GM12878 (cell line): ENCODE measurements at regions not wholly inside any gene's neighbourhood (a gene's known extent, or its start where the extent isn't known, plus 50 kb on each side); places are given as distances from the start of the nearest gene placed in this dataset.

Source experiments
- ATAC-seq: fragments of 200-7000 bp; cut with Tn5 transposase; 3 replicates; pipeline ENCODE4 v1.9.1; 2020; ENCODE audit warnings: mild to moderate bottlenecking, moderate library complexity
- BruUV-seq: library from RNA; stranded (reverse); fragments of 400-500 nt; replicated peaks from 2 replicates; lab custom pipeline; 2021; lab: Mats Ljungman, UMichigan
- CTCF ChIA-PET: fragments of 300-600 bp; sonication (Branson Sonifier 250); formaldehyde crosslinking; extraction: SDS; loops from one replicate; lab custom pipeline; 2021; ENCODE audit warnings: inconsistent platforms; lab: Yijun Ruan, JAX
- POLR2A ChIA-PET: fragments of 350-600 bp; formaldehyde crosslinking; extraction: SDS; loops from one replicate; lab custom pipeline; 2021; ENCODE audit warnings: inconsistent platforms; lab: Charles Lee
- RAD21 ChIA-PET: fragments of 300-600 bp; sonication (Branson Sonifier 250); formaldehyde crosslinking; loops from one replicate; lab custom pipeline; 2023; ENCODE audit warnings: antibody characterized with exemption; ENCODE audit not compliant: unreplicated experiment; lab: Charles Lee
- SMC1A ChIA-PET: fragments of 300-600 bp; sonication (Branson Sonifier 250); formaldehyde crosslinking; loops from one replicate; lab custom pipeline; 2023; ENCODE audit not compliant: unreplicated experiment, uncharacterized antibody; lab: Charles Lee
- DNase-seq: peaks from one replicate; pipeline ENCODE4 v3.0.0-alpha.2; 2011; ENCODE audit warnings: low read depth, low spot score
- FAIRE-seq: peaks from 3 replicates; lab custom pipeline; 2011; peaks lifted over from hg19 to GRCh38; lab: Jason Lieb, UNC
- H2AFZ ChIP-seq: 2 replicates; pipeline ENCODE4 v1.6.0; 2011; ENCODE audit warnings: low read depth, low read length, control low read depth; ENCODE audit not compliant: control insufficient read depth
- H3K27ac ChIP-seq: 2 replicates; pipeline ENCODE4 v1.5.1; 2011; ENCODE audit warnings: control low read depth; ENCODE audit not compliant: control insufficient read depth, insufficient read depth
- H3K27me3 ChIP-seq, 2 experiments: replicated peaks in 1 of 2; 2 replicates each; pipeline versions ENCODE4 v1.6.0 to v1.6.1; 2011; ENCODE audit warnings: low read length in 1 of 2; ENCODE audit not compliant: control insufficient read depth in 2 of 2, insufficient read depth in 2 of 2
- H3K36me3 ChIP-seq, 2 experiments: 2 replicates each; pipeline ENCODE4 v1.5.1; 2011; ENCODE audit warnings: low read length in 1 of 2; ENCODE audit not compliant: control insufficient read depth in 2 of 2, insufficient read depth in 2 of 2
- H3K4me1 ChIP-seq: 2 replicates; pipeline ENCODE4 v1.6.1; 2011; ENCODE audit warnings: mild to moderate bottlenecking, low read length, moderate library complexity, mixed read lengths; ENCODE audit not compliant: control insufficient read depth, insufficient read depth
- H3K4me2 ChIP-seq: 2 replicates; pipeline ENCODE4 v1.6.0; 2011; ENCODE audit warnings: control low read depth; ENCODE audit not compliant: control insufficient read depth, insufficient read depth
- H3K4me3 ChIP-seq: fragments of 200-600 bp; sonication (generic); 2 replicates; pipeline ENCODE4 v1.5.1; 2016
- H3K79me2 ChIP-seq: 2 replicates; pipeline ENCODE4 v1.6.0; 2011; ENCODE audit warnings: low read length; ENCODE audit not compliant: control insufficient read depth, insufficient read depth
- H3K9ac ChIP-seq: 2 replicates; pipeline ENCODE4 v1.8.0; 2011; ENCODE audit warnings: low read length, control low read depth, mixed read lengths; ENCODE audit not compliant: control insufficient read depth, insufficient read depth
- H3K9me3 ChIP-seq: replicated peaks from 3 replicates; pipeline ENCODE4 v1.5.1; 2011; ENCODE audit warnings: mild to moderate bottlenecking, low read length; ENCODE audit not compliant: control insufficient read depth, insufficient read depth
- H4K20me1 ChIP-seq: 2 replicates; pipeline ENCODE4 v1.6.0; 2011; ENCODE audit not compliant: control insufficient read depth, insufficient read depth
- BACH1 ChIP-seq: fragments of 450-650 bp; IDR thresholded peaks from 2 replicates; pipeline ENCODE4 v1.6.1; 2017; ENCODE audit warnings: mild to moderate bottlenecking, borderline replicate concordance
- CREM ChIP-seq: IDR thresholded peaks from 2 replicates; pipeline ENCODE4 v1.6.1; 2014; ENCODE audit warnings: antibody characterized with exemption, low read depth
- MTA2 ChIP-seq: fragments of 450-650 bp; IDR thresholded peaks from 2 replicates; pipeline ENCODE4 v1.6.1; 2016; ENCODE audit warnings: low read depth, mild to moderate bottlenecking, moderate library complexity
- MTA3 ChIP-seq: IDR thresholded peaks from 2 replicates; pipeline ENCODE4 v1.6.1; 2012; ENCODE audit warnings: low read length, inconsistent platforms, borderline replicate concordance
- MYC ChIP-seq: IDR thresholded peaks from 2 replicates; pipeline ENCODE4 v1.6.1; 2011; ENCODE audit warnings: mild to moderate bottlenecking, low read length, moderate library complexity, inconsistent platforms; ENCODE audit not compliant: insufficient read depth, insufficient replicate concordance, insufficient read length, severe bottlenecking
- NRF1 ChIP-seq: conservative IDR thresholded peaks from 2 replicates; pipeline ENCODE4 v1.6.1; 2011; ENCODE audit warnings: mild to moderate bottlenecking, low read depth, low read length, improper control_type of control experiment
- POLR2AphosphoS5 ChIP-seq: IDR thresholded peaks from 2 replicates; pipeline ENCODE4 v1.6.1; 2011; ENCODE audit warnings: mild to moderate bottlenecking, low read length, inconsistent platforms
- STAT3 ChIP-seq: IDR thresholded peaks from 2 replicates; pipeline ENCODE4 v1.6.1; 2011; ENCODE audit warnings: low read depth, low read length, improper control_type of control experiment
- ZNF622 ChIP-seq: fragments of 450-650 bp; IDR thresholded peaks from 2 replicates; pipeline ENCODE4 v1.6.1; 2017; ENCODE audit warnings: mild to moderate bottlenecking, inconsistent platforms
- ZZZ3 ChIP-seq: IDR thresholded peaks from 2 replicates; pipeline ENCODE4 v1.6.1; 2011; ENCODE audit warnings: low read depth; ENCODE audit not compliant: control insufficient read depth, insufficient read length
- WGBS: methylation state at CpG from one replicate; pipeline ENCODE4 v1.1.6; 2016; ENCODE audit warnings: low lambda C conversion rate; ENCODE audit not compliant: insufficient replicate concordance, insufficient coverage; ENCODE audit errors: missing lambda C conversion rate; 5-methylcytosine and 5-hydroxymethylcytosine counted together
- in situ Hi-C: fragments of 300-500 bp; cut with MboI; formaldehyde crosslinking; loops from 9 replicates; pipeline ENCODE4 v1.14.3; 2018; ENCODE audit warnings: mixed read lengths
- intact Hi-C: fragments of 100-400 bp; cut with micrococcal nuclease; formaldehyde crosslinking; loops from one replicate; pipeline ENCODE4 v1.14.2; 2022; ENCODE audit not compliant: unreplicated experiment
- TF ChIP-seq, protein P1 (sequence below): fragments of 450-650 bp; IDR thresholded peaks from 2 replicates; pipeline ENCODE4 v1.6.1; 2014; ENCODE audit warnings: mild to moderate bottlenecking
- TF ChIP-seq, protein P2 (sequence below): fragments of 150-350 bp; IDR thresholded peaks from 2 replicates; pipeline ENCODE4 v1.6.1; 2014; ENCODE audit warnings: mild to moderate bottlenecking, low read depth, low read length
- TF ChIP-seq, protein P3 (sequence below): fragments of 450-650 bp; IDR thresholded peaks from 2 replicates; pipeline ENCODE4 v1.6.1; 2018; ENCODE audit warnings: mild to moderate bottlenecking, low read depth, moderate library complexity; ENCODE audit not compliant: partially characterized antibody

DNA sequence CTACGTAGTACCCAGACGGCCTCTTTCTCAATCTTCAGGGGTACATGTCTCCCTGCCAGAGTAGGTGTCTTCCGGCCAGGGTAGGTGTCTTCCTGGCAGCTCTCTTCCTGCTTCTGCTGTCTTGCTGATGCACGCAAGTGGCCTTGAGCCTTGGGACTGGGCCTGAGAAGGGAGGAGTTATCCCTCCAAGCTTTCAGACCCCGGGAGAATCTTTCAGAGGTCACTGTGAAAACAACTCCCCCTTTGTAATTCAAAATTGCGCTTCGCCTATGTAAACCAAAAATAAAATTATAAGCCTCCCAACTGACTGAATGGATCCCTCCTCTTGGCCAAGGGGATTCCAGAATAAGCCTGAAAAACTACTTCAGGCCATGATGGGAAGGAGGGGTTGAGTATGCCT lies 87.3 kb upstream of the NUDT4 start:
- no peaks in the 10 kb centered on the region for H4K20me1 ChIP-seq
- no peak for TF ChIP-seq NRF1
- TF ChIP-seq CREM: no peak
- no peak for TF ChIP-seq ZNF622
- no peak for TF ChIP-seq MYC
- TF ChIP-seq, protein P1, sequence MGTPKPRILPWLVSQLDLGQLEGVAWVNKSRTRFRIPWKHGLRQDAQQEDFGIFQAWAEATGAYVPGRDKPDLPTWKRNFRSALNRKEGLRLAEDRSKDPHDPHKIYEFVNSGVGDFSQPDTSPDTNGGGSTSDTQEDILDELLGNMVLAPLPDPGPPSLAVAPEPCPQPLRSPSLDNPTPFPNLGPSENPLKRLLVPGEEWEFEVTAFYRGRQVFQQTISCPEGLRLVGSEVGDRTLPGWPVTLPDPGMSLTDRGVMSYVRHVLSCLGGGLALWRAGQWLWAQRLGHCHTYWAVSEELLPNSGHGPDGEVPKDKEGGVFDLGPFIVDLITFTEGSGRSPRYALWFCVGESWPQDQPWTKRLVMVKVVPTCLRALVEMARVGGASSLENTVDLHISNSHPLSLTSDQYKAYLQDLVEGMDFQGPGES: no peak
- TF ChIP-seq STAT3: no peak
- no peak for TF ChIP-seq MTA3
- TF ChIP-seq BACH1: no peak
- TF ChIP-seq, protein P2, sequence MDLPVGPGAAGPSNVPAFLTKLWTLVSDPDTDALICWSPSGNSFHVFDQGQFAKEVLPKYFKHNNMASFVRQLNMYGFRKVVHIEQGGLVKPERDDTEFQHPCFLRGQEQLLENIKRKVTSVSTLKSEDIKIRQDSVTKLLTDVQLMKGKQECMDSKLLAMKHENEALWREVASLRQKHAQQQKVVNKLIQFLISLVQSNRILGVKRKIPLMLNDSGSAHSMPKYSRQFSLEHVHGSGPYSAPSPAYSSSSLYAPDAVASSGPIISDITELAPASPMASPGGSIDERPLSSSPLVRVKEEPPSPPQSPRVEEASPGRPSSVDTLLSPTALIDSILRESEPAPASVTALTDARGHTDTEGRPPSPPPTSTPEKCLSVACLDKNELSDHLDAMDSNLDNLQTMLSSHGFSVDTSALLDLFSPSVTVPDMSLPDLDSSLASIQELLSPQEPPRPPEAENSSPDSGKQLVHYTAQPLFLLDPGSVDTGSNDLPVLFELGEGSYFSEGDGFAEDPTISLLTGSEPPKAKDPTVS: no peak
- no peak for TF ChIP-seq MTA2
- TF ChIP-seq ZZZ3: no peak
- no peak for TF ChIP-seq POLR2AphosphoS5
- TF ChIP-seq, protein P3, sequence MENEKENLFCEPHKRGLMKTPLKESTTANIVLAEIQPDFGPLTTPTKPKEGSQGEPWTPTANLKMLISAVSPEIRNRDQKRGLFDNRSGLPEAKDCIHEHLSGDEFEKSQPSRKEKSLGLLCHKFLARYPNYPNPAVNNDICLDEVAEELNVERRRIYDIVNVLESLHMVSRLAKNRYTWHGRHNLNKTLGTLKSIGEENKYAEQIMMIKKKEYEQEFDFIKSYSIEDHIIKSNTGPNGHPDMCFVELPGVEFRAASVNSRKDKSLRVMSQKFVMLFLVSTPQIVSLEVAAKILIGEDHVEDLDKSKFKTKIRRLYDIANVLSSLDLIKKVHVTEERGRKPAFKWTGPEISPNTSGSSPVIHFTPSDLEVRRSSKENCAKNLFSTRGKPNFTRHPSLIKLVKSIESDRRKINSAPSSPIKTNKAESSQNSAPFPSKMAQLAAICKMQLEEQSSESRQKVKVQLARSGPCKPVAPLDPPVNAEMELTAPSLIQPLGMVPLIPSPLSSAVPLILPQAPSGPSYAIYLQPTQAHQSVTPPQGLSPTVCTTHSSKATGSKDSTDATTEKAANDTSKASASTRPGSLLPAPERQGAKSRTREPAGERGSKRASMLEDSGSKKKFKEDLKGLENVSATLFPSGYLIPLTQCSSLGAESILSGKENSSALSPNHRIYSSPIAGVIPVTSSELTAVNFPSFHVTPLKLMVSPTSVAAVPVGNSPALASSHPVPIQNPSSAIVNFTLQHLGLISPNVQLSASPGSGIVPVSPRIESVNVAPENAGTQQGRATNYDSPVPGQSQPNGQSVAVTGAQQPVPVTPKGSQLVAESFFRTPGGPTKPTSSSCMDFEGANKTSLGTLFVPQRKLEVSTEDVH: no peak
- ATAC-seq: no peak
- no peak overlapping the region for H3K27ac ChIP-seq
- DNase-seq: no peak
- BruUV-seq: no TSS peak
- intact Hi-C loops: no loop called here
- ChIA-PET SMC1A (no interaction called here), POLR2A (no interaction called here), CTCF (no interaction called here), RAD21 (no interaction called here)
- no peaks in the 10 kb centered on the region for H3K4me1 ChIP-seq
- 89% methylated on average over 7 of the region's 7 CpGs for WGBS
- H3K4me3 ChIP-seq: no peak overlapping the region
- H3K36me3 ChIP-seq: no peaks in the 10 kb centered on the region
- H3K9me3 ChIP-seq: no peaks in the 10 kb centered on the region
- in situ Hi-C loops: no loop called here
- no peak for FAIRE-seq
- no peaks in the 10 kb centered on the region for H3K79me2 ChIP-seq
- no peaks in the 10 kb centered on the region for H3K27me3 ChIP-seq
- no peak overlapping the region for H3K9ac ChIP-seq
- no peak overlapping the region for H2AFZ ChIP-seq
- H3K4me2 ChIP-seq: no peak overlapping the region
